GM12878 (cell line): ENCODE measurements at regions not wholly inside any gene's neighbourhood (a gene's known extent, or its start where the extent isn't known, plus 50 kb on each side); places are given as distances from the start of the nearest gene placed in this dataset.

ENCODE experiments used
- ATAC-seq: fragments of 200-7000 bp; cut with Tn5 transposase; 3 replicates; pipeline ENCODE4 v1.9.1; 2020; ENCODE audit warnings: mild to moderate bottlenecking, moderate library complexity
- BruUV-seq: library from RNA; stranded (reverse); fragments of 400-500 nt; replicated peaks from 2 replicates; lab custom pipeline; 2021; lab: Mats Ljungman, UMichigan
- CTCF ChIA-PET: fragments of 300-600 bp; sonication (Branson Sonifier 250); formaldehyde crosslinking; extraction: SDS; loops from one replicate; lab custom pipeline; 2021; ENCODE audit warnings: inconsistent platforms; lab: Yijun Ruan, JAX
- POLR2A ChIA-PET: fragments of 350-600 bp; formaldehyde crosslinking; extraction: SDS; loops from one replicate; lab custom pipeline; 2021; ENCODE audit warnings: inconsistent platforms; lab: Charles Lee
- RAD21 ChIA-PET: fragments of 300-600 bp; sonication (Branson Sonifier 250); formaldehyde crosslinking; loops from one replicate; lab custom pipeline; 2023; ENCODE audit warnings: antibody characterized with exemption; ENCODE audit not compliant: unreplicated experiment; lab: Charles Lee
- SMC1A ChIA-PET: fragments of 300-600 bp; sonication (Branson Sonifier 250); formaldehyde crosslinking; loops from one replicate; lab custom pipeline; 2023; ENCODE audit not compliant: unreplicated experiment, uncharacterized antibody; lab: Charles Lee
- DNase-seq: peaks from one replicate; pipeline ENCODE4 v3.0.0-alpha.2; 2011; ENCODE audit warnings: low read depth, low spot score
- FAIRE-seq: peaks from 3 replicates; lab custom pipeline; 2011; peaks lifted over from hg19 to GRCh38; lab: Jason Lieb, UNC
- H2AFZ ChIP-seq: 2 replicates; pipeline ENCODE4 v1.6.0; 2011; ENCODE audit warnings: low read depth, low read length, control low read depth; ENCODE audit not compliant: control insufficient read depth
- H3K27ac ChIP-seq: 2 replicates; pipeline ENCODE4 v1.5.1; 2011; ENCODE audit warnings: control low read depth; ENCODE audit not compliant: control insufficient read depth, insufficient read depth
- H3K27me3 ChIP-seq, 2 experiments: replicated peaks in 1 of 2; 2 replicates each; pipeline versions ENCODE4 v1.6.0 to v1.6.1; 2011; ENCODE audit warnings: low read length in 1 of 2; ENCODE audit not compliant: control insufficient read depth in 2 of 2, insufficient read depth in 2 of 2
- H3K36me3 ChIP-seq, 2 experiments: 2 replicates each; pipeline ENCODE4 v1.5.1; 2011; ENCODE audit warnings: low read length in 1 of 2; ENCODE audit not compliant: control insufficient read depth in 2 of 2, insufficient read depth in 2 of 2
- H3K4me1 ChIP-seq: 2 replicates; pipeline ENCODE4 v1.6.1; 2011; ENCODE audit warnings: mild to moderate bottlenecking, low read length, moderate library complexity, mixed read lengths; ENCODE audit not compliant: control insufficient read depth, insufficient read depth
- H3K4me2 ChIP-seq: 2 replicates; pipeline ENCODE4 v1.6.0; 2011; ENCODE audit warnings: control low read depth; ENCODE audit not compliant: control insufficient read depth, insufficient read depth
- H3K4me3 ChIP-seq: fragments of 200-600 bp; sonication (generic); 2 replicates; pipeline ENCODE4 v1.5.1; 2016
- H3K79me2 ChIP-seq: 2 replicates; pipeline ENCODE4 v1.6.0; 2011; ENCODE audit warnings: low read length; ENCODE audit not compliant: control insufficient read depth, insufficient read depth
- H3K9ac ChIP-seq: 2 replicates; pipeline ENCODE4 v1.8.0; 2011; ENCODE audit warnings: low read length, control low read depth, mixed read lengths; ENCODE audit not compliant: control insufficient read depth, insufficient read depth
- H3K9me3 ChIP-seq: replicated peaks from 3 replicates; pipeline ENCODE4 v1.5.1; 2011; ENCODE audit warnings: mild to moderate bottlenecking, low read length; ENCODE audit not compliant: control insufficient read depth, insufficient read depth
- H4K20me1 ChIP-seq: 2 replicates; pipeline ENCODE4 v1.6.0; 2011; ENCODE audit not compliant: control insufficient read depth, insufficient read depth
- ASH2L ChIP-seq: fragments of 300-600, 200-600 bp; sonication (generic); IDR thresholded peaks from 2 replicates; pipeline ENCODE4 v1.6.1; 2017; ENCODE audit warnings: low read depth, mild to moderate bottlenecking, borderline replicate concordance
- CBX5 ChIP-seq: sonication (generic); IDR thresholded peaks from 2 replicates; pipeline ENCODE4 v1.6.1; 2016; ENCODE audit warnings: low read depth, moderate library complexity, mild to moderate bottlenecking, inconsistent platforms
- CEBPB ChIP-seq, 2 experiments: fragments of 150-350 bp in 1 of 2; IDR thresholded peaks; 2 replicates each; pipeline ENCODE4 v1.6.1; 2012 to 2014; ENCODE audit warnings: low read depth in 2 of 2, low read length in 2 of 2, borderline replicate concordance in 1 of 2, inconsistent platforms in 1 of 2
- CREM ChIP-seq: IDR thresholded peaks from 2 replicates; pipeline ENCODE4 v1.6.1; 2014; ENCODE audit warnings: antibody characterized with exemption, low read depth
- EED ChIP-seq: sonication (generic); IDR thresholded peaks from 2 replicates; pipeline ENCODE4 v1.6.1; 2016; ENCODE audit warnings: antibody characterized with exemption, low read depth
- ETV6 ChIP-seq, 2 experiments: fragments of 450-650 bp in 1 of 2; IDR thresholded peaks in 1 of 2; conservative IDR thresholded peaks in 1 of 2; 2 replicates each; pipeline ENCODE4 v1.6.1; 2014; ENCODE audit warnings: antibody characterized with exemption in 1 of 2, borderline replicate concordance in 1 of 2, low read depth in 1 of 2, mild to moderate bottlenecking in 1 of 2, moderate library complexity in 1 of 2
- NR2C1 ChIP-seq: fragments of 450-650 bp; IDR thresholded peaks from 2 replicates; pipeline ENCODE4 v1.6.1; 2017; ENCODE audit warnings: antibody characterized with exemption, mild to moderate bottlenecking, moderate library complexity
- ZNF207 ChIP-seq: fragments of 450-650 bp; IDR thresholded peaks from 2 replicates; pipeline ENCODE4 v1.6.1; 2014; ENCODE audit warnings: antibody characterized with exemption, mild to moderate bottlenecking, borderline replicate concordance
- WGBS: methylation state at CpG from one replicate; pipeline ENCODE4 v1.1.6; 2016; ENCODE audit warnings: low lambda C conversion rate; ENCODE audit not compliant: insufficient replicate concordance, insufficient coverage; ENCODE audit errors: missing lambda C conversion rate; 5-methylcytosine and 5-hydroxymethylcytosine counted together
- in situ Hi-C: fragments of 300-500 bp; cut with MboI; formaldehyde crosslinking; loops from 9 replicates; pipeline ENCODE4 v1.14.3; 2018; ENCODE audit warnings: mixed read lengths
- intact Hi-C: fragments of 100-400 bp; cut with micrococcal nuclease; formaldehyde crosslinking; loops from one replicate; pipeline ENCODE4 v1.14.2; 2022; ENCODE audit not compliant: unreplicated experiment
- TF ChIP-seq, protein P1 (sequence below): fragments of 450-650 bp; IDR thresholded peaks from 2 replicates; pipeline ENCODE4 v1.6.1; 2017; ENCODE audit warnings: mild to moderate bottlenecking, low read depth, inconsistent platforms; ENCODE audit not compliant: poor library complexity, severe bottlenecking

DNA sequence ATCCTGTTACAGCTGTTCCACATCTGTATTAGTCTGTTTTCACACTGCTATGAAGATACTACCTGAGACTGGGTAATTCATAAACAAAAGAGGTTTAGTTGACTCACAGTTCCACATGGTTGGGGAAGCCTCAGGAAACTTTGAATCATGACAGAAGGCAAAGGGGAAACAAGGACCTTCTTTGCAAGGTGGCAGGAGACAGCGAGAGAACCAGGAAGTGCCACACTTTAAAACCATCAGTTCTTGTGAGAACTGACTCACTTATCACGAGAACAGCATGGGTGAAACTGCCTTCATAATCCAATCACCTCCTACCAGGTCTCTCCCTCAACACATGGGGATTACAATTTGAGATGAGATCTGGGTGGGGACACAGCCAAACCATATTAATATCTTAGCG, 110.3 kb upstream of the TRABD2B start:
- H3K27ac ChIP-seq, result no peak overlapping the region
- WGBS, result 7% methylated on average over 3 of the region's 3 CpGs
- TF ChIP-seq EED (no peak), CBX5 (no peak), ASH2L (no peak), ZNF207 (no peak), NR2C1 (no peak), CREM (no peak), ETV6 (conservative IDR thresholded peaks at IDR 0.05 in 1 of 2, IDR thresholded peaks at IDR 0.05 in 1 of 2; ENCODE audit: borderline replicate concordance in 1 of 2, low read depth in 1 of 2) (no peak), CEBPB (IDR thresholded peaks at IDR 0.05; ENCODE audit: borderline replicate concordance in 1 of 2, low read depth in 2 of 2, low read length in 2 of 2) (no peak)
- TF ChIP-seq, protein P1, sequence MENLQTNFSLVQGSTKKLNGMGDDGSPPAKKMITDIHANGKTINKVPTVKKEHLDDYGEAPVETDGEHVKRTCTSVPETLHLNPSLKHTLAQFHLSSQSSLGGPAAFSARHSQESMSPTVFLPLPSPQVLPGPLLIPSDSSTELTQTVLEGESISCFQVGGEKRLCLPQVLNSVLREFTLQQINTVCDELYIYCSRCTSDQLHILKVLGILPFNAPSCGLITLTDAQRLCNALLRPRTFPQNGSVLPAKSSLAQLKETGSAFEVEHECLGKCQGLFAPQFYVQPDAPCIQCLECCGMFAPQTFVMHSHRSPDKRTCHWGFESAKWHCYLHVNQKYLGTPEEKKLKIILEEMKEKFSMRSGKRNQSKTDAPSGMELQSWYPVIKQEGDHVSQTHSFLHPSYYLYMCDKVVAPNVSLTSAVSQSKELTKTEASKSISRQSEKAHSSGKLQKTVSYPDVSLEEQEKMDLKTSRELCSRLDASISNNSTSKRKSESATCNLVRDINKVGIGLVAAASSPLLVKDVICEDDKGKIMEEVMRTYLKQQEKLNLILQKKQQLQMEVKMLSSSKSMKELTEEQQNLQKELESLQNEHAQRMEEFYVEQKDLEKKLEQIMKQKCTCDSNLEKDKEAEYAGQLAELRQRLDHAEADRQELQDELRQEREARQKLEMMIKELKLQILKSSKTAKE, result no peak
- FAIRE-seq, result no peak
- no peaks in the 10 kb centered on the region for H3K79me2 ChIP-seq
- in situ Hi-C loops (no loop called here), intact Hi-C loops (loop anchor here (5.0 kb wide), 1 partner anchor 390 kb away; no protein-coding TSS in a partner anchor)
- H3K36me3 ChIP-seq, result no peaks in the 10 kb centered on the region
- CTCF ChIA-PET, result interaction anchor here (0.9 to 1.1 kb wide), 2 partner anchors 95 to 101 kb away, joined by 3 to 4 read pairs; no protein-coding TSS in a partner anchor
- no peaks in the 10 kb centered on the region for H4K20me1 ChIP-seq
- H3K9me3 ChIP-seq, result no peaks in the 10 kb centered on the region
- no peak overlapping the region for H3K4me3 ChIP-seq
- no peaks in the 10 kb centered on the region; a peak in 1 of 4 replicates for H3K27me3 ChIP-seq
- POLR2A ChIA-PET, result no interaction called here
- no peak overlapping the region for H3K9ac ChIP-seq
- BruUV-seq, result no TSS peak
- ATAC-seq, result no peak
- SMC1A ChIA-PET, result no interaction called here
- H3K4me1 ChIP-seq, result no peaks in the 10 kb centered on the region
- DNase-seq, result no peak
- RAD21 ChIA-PET, result no interaction called here
- H2AFZ ChIP-seq, result no peak overlapping the region
- H3K4me2 ChIP-seq, result no peak overlapping the region
